Stimulated activated CD4-positive, alpha-beta T cell treated with anti-CD3 and anti-CD28 coated beads, Interleukin-15, amount 100 ng/mL, for 1 hour (primary cell): ENCODE measurements at regions not wholly inside any gene's neighbourhood (a gene's known extent, or its start where the extent isn't known, plus 50 kb on each side); places are given as distances from the start of the nearest gene placed in this dataset.
"Not testable (repeated sequence)": the region's sequence is repeated elsewhere in the genome, so short reads cannot be mapped to it uniquely, and the experiment has no call there.

ENCODE experiments used
- DNase-seq, 2 donors: peaks; one replicate each; pipeline ENCODE4 v3.0.0-alpha.2; 2020; ENCODE audit warnings: low read depth in 1 of 2, low spot score in 1 of 2

DNA sequence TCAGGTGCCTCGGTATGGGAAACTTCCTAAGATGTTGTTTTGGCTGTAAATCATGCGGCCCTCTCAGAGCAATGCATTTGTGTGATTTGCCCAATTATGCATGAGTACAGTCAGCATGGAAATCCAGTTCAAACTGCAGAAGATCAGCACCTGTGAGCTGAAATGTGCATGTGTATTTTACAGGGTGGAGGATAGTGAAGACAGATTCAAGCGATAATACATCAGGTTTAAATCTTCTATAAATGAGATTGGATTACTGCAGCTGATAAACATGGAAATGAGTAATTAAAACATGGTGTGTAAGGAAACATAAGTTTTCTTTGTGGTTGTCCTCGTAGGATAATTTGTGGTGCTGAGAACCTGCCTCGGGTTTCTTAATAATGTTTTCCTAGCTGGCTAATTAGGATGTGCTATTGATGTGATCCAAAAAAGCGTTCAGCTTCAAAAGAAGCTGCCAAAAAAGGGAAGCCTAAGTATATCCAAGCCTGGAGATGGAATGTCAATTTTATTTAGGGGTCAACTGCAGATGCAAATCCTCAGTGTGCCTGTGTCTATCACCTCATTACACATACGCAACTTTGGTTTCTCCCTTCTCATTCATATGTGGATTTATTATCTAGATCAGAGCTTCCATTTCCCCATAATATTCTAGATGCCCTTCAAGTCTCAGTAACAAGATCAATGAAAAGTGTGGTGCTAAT lies 117.1 kb upstream of the CCDC28A start:
- DNase-seq, result no peak

DNA sequence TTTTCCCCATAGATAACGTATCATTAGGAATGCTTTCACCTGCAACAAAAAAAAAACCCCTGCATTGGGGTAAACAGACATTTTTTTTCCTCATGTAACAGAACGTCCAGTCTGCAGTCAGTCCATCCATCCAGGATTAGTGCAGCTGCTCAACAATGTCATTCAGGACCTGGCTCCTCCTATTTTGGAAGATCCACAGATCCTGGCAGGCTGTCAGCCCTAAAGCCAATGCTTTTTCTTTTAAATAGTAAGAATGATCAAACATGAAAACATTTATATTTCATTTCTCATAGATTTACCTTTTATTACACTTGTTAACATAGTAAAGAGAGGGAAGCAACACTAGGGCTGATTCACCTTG lies 116.5 kb upstream of the CCDC28A start:
- DNase-seq, result no peak

DNA sequence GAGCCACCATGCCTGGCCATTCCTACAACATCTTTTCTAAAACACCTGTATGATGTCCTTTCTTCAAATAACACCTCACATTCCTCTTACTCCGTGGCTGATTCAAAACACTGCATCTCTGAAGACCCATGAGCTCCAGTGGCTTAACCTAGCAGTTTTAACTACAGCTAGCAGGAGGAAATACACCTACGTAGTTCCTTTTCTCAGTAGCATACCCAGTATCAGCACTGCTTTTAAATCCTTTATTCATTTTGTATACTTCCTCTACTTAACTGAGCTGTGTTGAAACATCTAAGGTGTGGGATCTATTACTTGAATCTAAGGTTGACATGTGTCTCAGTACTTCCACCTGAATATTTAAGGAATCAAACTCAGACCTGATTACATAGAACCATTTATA lies 113.6 kb upstream of the CCDC28A start:
- no peak for DNase-seq

DNA sequence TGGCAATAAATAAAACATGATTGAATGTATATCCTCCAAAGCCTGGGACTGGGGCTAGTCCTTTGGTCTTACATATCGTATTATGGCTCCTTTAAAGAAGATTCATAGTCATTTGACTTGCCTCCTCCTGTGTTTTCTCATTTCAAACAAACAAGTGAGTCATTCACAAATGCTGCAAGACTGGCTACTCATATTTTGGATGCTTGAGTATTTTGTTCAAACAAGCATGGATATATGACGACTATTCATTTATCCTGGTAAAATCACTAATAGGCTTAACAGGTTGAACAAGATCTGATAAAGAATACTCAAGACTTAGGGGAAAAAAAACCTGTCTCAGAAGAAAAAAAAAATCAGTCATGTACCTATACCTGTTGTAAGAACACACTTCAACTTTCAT lies 111.1 kb upstream of the CCDC28A start:
- no peak for DNase-seq

DNA sequence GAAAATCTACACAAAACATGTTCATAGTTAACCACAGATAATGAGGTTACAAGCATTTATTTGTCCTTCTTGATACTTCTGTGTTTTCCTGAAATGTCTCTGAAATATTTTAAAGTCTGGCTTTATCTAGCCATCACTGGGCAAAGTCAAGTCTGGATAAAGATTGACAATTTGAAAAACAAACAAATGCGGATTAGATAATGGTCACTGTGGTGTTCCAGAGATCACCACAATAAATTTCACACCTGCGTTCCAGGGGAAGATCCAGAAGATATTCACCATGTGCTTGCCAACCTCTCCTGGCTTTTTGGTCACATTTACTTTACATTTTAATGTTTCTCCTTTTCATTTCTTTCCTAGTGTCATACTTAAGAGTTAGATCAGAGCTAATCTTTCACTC lies 109.7 kb upstream of the CCDC28A start:
- DNase-seq, result no peak

DNA sequence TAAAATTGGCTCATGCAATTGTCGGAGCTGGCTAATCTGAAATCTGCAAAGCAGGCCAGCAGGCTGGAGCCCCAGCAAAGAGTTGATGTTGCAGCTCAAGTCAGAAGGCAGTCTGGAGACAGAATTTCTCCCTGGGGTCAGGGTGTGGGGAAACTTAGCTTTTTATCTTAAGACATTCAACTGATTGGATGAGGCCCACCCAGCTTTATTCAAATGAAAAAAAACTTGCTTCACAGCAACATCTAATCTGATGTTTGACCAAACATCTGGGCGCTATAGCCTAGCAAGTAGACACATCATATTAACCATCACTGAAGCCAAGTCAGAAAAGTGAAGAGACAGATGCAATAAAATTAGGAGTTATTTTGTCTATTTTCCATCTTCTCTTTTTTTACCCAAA lies 108.8 kb upstream of the CCDC28A start:
- DNase-seq, result no peak

DNA sequence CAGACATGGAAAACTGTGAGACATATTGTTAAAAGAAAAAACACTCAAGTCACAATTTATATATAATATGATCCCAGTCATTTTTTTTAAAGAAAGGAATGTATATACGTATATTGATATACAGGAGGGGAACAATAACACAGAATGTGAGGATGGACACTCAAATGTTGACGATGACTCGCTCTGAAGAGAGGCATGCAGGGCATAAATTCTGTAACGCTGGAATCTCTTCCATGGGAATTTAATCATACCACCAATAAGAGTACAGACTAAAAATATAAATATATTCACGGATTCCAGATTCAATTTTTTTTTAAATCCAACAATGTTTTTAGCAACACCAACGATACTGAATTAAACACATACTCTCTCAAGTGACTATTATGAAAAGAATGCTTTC lies 106.9 kb upstream of the CCDC28A start:
- DNase-seq, result no peak

DNA sequence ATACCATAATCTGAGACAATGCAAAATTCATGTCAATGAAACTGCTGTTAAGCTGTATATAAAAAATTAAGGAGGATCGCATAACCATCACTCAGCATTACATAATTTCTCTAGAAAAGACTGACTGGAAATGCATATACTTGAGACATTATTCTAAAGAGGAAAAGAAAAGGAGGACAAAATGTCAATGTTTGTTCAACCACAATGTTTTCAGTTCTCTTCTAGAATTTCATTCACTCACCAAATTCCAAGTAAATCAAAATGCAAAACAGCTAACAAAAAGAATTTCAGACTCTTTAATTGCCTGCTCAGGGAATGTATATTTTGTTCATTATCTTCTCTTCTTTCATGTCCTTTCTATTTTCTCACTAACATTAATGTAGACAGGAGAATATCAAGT lies 106.2 kb upstream of the CCDC28A start:
- DNase-seq, result no peak

DNA sequence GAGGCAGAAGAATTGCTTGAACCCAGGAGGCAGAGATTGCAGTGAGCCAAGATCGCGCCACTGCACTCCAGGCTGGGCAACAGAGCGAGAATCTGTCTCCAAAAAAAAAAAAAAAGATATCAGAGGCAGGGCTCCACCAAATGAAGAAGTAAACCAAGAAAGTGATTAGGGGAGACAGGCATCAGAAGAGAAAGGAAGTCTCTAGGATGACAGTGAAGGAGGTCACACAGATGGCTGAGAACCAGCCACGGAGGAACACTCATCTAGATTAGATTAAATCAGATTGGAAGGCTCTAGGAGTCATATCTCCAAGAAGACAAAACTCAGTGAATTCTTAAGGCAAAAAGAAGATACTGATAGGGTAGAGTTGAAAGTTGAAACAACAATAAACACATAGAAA lies 102.2 kb upstream of the CCDC28A start:
- no peak for DNase-seq

DNA sequence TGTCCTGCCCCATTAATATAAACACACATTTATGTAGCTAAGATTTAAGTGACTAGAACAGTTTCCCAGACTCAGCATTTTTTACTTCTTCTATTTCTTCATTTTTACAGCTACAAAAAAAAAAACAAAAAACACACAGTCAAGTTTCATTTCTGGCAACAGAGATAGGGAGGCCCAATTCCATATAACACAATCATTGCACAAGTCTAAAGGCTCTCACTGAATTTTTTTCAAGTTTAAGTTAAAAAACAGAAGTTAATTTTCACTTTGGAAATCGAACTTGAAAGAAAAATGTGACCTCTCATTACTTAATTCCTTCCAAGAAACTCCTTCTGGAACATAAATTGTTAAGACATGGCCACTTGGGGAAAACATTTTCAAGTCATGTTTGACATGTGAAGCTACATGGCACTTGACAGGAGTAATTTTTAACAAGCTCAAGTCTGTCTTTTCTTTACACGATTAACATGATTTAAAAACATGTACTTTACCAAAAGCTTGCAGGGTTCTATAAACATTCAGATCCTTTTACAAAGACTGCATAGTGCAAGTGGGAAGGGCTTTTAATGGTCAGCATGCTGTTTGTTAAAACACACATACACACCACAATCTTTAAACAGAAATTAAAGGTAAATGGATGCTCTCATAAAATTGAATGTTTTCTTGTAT lies 100.1 kb upstream of the CCDC28A start:
- DNase-seq, result no peak

DNA sequence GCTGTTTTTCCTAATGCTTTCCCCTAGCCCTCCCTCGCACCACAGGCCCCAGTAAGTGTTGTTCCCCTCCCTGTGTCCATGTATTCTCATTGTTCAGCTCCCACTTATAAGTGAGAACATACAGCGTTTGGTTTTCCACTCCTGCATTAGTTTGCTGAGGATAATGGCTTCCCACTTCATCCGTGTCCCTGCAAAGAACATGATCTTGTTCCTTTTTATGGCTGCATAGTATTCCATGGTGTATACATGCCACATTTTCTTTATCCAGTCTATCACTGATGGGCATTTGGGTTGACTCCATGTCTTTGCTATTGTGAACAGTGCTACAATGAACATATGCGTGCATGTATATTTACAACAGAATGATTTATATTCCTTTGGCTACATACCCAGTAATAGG lies 99.1 kb upstream of the CCDC28A start:
- DNase-seq, result not testable (repeated sequence)

DNA sequence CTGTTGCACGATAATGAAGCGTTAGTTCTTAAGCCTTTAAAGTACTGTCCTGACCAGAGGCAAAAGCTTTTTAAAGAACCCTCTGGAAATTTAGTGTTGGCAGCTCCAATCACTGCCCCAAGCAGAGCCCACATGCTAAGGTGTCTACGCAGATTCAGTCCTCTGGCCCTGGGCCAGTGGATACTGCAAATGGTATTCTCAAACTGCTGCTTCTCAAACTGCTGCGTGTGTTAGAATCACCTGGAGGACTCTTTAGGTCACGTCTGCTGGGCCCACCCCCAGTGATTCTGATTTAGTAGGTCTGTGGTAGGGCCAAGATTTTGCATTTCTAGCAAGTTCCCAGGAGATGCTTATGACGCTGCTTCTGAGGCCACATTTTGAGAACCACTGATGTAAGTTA lies 96.0 kb upstream of the CCDC28A start:
- no peak for DNase-seq

DNA sequence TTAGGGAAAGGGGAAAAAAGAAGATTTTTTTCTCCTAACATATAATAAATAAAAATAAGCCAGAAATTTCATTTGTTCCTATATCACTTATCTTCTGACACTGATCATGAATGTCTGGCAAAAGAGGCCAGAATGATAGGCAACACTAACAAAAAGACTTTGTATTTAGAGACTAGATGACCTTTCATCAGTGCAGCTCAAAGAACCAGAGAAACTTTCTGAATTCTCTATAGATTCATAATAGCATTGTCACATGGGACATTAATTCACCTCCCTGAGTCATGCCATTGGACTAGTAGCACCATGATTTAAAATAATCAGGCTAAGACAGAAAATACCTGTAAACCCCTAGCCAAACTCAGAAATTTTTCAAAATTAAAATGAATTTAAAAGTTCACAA lies 95.4 kb upstream of the CCDC28A start:
- DNase-seq, result no peak

DNA sequence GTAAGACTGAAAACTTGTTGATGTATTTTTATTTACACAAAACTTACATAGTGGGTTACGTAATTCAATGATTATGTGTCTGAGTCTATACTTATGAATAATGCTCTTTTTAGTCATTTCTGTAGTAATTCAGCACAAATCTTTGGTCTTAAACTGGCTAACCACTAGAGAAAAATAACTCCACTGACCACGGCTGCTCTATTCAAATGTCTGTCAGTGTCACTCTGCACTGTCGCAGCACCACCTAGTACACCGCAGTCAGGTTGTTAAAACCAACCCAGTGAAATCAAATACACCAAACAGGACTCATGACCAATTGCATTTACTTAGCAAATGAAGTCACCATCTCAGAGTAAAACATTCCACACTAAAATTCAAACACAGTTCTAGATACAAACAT lies 93.5 kb upstream of the CCDC28A start:
- no peak for DNase-seq

DNA sequence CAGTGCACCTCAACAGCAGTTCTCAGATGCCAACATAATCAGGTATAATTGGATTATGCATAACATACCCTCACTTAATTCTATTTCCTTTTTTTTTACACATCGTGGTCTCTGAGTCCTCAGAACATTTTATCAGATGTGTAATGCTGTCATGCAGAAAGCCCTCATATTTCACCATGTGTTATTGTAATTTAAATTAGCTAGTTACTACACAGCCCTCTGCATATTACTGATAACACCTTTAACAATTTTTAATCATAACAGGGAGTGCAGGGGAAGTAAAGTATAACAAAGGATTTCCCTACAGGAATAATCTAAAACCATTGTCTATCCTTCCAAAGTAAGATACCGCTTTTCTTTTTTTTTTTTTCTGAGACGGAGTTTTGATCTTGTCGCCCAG lies 91.9 kb upstream of the CCDC28A start:
- no peak for DNase-seq

DNA sequence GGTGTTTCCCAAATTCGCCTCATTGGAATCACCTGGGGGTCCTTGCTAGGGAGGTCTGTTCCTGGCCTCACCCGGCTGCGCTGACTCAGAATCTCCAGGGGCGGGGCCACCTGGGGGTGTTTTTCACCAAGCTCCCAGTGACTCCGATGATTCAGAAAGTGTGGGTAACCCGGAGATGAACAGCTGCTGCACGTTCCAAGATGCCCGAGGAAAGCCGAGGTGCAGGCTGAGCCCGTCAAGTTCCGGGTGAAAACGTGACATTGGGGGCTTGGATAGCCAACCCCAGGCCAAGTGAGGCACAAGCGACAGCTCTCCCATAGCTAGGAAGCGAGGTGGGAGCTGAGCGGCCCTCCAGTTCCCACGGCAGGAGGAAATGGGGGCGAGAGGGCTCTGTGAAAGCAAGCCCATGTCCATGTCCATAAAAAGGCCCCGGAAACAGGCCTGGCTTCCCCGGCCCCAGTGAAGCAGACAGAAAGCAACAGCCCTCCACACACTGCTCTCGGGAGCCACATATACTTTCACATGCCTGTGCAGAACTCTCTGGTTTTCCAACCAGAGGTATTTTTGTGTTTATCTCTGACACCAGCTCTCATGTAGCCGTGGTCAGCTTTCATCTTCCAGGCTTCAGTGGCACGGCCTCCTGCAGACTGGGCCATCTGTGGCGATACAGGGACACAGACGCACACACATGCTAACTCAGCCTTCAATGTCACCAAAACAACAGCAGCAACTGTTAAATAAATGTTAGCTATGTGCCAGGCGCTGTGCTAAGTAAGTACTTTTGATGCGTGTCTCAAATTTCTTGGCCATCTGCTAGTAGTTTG lies 90.7 kb upstream of the CCDC28A start:
- no peak for DNase-seq

DNA sequence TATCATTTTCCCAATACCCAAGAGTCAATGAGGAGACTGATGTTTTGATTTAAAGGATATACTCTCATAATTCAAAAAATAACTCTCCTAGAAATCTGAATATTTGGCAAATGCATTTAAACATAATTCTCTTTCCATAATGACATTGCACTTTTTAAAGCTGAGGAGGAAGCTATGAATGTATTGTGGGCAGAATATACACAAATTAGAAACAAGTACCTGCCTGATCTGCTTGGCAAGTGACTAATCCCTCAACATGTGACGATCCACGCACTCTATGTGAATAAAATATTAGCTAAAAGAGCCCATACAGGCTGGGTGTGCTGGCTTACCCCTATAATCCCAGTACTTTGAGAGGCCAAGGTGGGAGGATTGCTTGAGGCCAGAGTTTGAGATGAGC lies 88.3 kb upstream of the CCDC28A start:
- no peak for DNase-seq

DNA sequence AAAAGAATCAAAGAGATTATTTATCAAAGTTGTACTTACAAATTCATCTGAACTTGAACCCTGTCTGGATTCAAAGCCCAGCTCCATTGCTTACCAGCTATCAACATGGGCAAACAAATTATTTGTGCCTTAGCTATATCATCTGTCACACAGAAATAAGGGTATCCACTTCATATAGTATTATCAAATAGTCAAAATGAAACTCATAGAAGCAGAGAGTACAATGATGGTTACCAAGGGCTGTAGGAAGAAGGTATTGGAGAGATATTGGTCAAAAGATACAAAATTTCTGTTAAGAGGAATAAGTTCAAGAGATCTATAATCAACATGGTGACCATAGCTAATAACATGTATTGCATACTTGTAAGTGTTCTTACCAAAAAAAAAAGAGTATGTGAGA lies 87.8 kb upstream of the CCDC28A start:
- no peak for DNase-seq

DNA sequence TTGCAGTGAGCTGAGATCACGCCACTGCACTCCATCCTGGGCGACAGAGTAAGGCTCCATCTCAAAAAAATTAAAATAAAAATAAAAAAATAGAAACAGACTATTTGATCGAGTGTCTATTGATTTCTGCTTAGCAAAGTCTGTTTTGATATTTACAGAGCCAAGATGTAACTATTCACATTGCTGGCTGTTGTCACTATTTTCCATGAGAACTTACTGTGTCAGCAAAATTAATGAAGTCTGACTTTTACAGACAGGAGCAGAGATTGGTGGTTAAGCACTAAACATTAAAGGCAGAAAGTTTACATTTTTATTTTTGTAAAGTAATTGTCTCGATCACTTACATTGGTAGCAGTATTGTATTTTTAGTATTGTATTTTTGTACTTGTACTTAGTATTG lies 85.0 kb upstream of the CCDC28A start:
- DNase-seq, result no peak

DNA sequence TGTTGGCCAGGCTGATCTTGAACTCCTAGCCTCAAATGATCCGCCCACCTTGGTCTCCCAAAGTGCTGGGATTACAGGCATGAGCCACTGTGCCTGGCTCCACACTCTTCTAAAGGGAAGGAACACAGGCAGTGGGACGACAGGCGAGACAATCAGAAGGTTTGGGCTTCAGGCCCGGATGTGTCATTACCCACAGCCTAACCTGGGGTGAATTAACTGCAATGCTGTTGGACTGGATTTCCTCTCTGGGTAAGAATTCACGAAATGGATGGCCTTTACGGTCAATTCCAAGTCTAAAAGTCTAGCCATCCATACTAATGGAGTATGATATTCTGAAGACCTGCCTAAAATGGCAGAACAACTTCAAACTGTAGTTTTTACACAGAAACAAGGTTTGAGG lies 83.7 kb upstream of the CCDC28A start:
- DNase-seq, result no peak

DNA sequence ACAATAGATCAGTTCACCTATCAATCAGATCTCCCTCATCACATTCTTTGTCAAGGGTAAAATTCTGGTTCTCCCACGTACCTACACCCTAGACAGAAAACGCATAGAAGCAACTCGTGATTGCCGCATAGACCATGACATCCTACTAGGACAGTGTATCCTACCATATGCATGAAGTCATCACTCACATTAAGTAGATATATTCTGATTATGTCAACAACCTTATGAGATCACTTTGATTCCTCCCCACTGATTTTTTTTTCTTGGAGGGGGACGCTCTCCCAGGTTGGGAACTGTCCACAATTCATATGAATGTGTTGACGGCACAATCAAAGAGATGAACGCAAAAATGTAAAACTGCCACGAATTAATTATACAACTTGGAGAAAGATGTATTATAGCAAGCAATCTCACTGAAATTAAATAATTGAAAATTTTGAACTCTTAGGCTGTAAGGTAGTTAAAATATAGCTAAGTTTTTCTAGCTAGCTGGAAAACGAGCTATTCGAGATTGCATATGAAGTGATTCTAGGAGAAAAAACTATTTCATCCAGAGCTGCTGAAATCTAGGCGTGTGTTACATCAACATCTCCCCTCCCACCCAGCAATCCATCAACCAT lies 82.5 kb upstream of the CCDC28A start:
- no peak for DNase-seq

DNA sequence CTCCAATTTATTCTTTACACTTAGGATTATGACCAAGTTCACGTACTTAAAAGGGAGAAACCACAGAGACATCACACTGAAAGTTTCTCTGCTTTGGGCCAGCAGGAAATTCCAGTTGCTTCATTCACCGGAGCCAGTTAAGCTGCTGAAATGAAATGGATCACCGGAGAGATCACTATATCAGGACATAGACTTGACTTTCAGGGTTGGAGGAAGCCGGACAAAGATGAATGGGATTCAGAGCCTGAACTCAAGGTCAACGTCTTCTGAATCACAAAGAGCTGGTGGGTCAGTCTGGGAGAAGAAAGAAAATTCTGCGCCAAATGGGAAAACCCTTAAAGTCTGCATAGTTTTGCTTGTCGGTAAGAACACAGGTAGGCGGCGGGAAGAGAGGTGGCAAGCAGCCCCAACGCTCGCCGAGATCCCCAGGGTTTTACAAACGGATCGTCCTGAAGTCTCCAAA lies 81.9 kb upstream of the CCDC28A start:
- DNase-seq, result no peak
